ENCODE measurements at regions not wholly inside any gene's neighbourhood (a gene's known extent, or its start where the extent isn't known, plus 50 kb on each side); places are given as distances from the start of the nearest gene placed in this dataset.

DNA sequence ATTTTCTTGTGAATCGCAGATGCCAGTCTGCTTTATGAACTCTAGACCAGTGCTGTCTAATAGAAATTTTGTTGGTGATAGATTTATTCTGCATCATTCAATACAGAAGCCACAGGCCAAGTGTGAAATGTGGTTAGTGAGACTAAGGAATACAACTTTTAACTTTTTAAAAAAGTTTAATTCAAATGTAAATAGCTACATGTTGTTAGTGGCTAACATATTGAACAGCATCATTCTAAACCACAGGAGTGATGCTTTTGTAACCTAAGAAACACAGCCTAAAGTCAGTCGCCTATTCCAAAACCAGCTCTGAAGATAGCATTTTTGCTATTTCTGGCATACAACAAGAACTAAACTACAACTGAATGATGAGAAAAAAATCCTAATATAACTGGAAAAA, 164.8 kb upstream of the CBLB start:
- Histone ChIP-seq H3K4me2 (ENCODE audit: insufficient read depth, low read length, poor library complexity, severe bottlenecking) (no peak overlapping the region), H3K14ac (ENCODE audit: low read length) (no peak overlapping the region), H2BK15ac (ENCODE audit: low read length) (no peak overlapping the region), H3K36me3 (replicated peaks in 1 of 2; ENCODE audit: control insufficient read depth in 2 of 2, insufficient read depth in 2 of 2, low read length in 2 of 2) (no peaks in the 10 kb centered on the region), H3K27me3 (ENCODE audit: control insufficient read depth in 3 of 3, insufficient read depth in 3 of 3, low read depth in 1 of 3, low read length in 3 of 3) (no peaks in the 10 kb centered on the region), H3K4ac (ENCODE audit: low read length) (no peak overlapping the region), H3K9me3 (replicated peaks in 1 of 2; ENCODE audit: control insufficient read depth in 2 of 2, insufficient read depth in 1 of 2, low read depth in 1 of 2, low read length in 2 of 2) (no peaks in the 10 kb centered on the region), H2AK5ac (ENCODE audit: low read depth, low read length) (no peak overlapping the region), H3K4me3 (ENCODE audit: low read length in 2 of 2) (no peak overlapping the region), H3K79me1 (ENCODE audit: low read depth, low read length) (no peaks in the 10 kb centered on the region), H3K4me1 (ENCODE audit: control insufficient read depth in 2 of 2, insufficient read depth in 1 of 2, low read depth in 1 of 2, low read length in 2 of 2) (no peaks in the 10 kb centered on the region), H2BK5ac (ENCODE audit: low read length) (no peak overlapping the region), H4K91ac (ENCODE audit: low read depth, low read length, poor library complexity) (no peak overlapping the region), H3K23ac (ENCODE audit: low read depth, low read length, poor library complexity) (no peak overlapping the region), H3K9ac (ENCODE audit: low read depth, low read length, poor library complexity) (no peak overlapping the region), H2BK120ac (ENCODE audit: low read depth, low read length) (no peak overlapping the region), H4K8ac (ENCODE audit: low read depth, low read length) (no peak overlapping the region), H2AFZ (ENCODE audit: low read length) (no peak overlapping the region), H3K27ac (replicated peaks; ENCODE audit: low read length) (no peak overlapping the region), H3K18ac (ENCODE audit: low read length) (no peak overlapping the region), H2BK12ac (ENCODE audit: low read length) (no peak overlapping the region)
- no CpG with 5 or more reads among the region's 2 CpGs for WGBS, 2 donors (ENCODE audit: extremely low coverage in 2 of 2, insufficient read length in 2 of 2, insufficient replicate concordance in 1 of 2)
- DNase-seq (ENCODE audit: low spot score) = no peak

DNA sequence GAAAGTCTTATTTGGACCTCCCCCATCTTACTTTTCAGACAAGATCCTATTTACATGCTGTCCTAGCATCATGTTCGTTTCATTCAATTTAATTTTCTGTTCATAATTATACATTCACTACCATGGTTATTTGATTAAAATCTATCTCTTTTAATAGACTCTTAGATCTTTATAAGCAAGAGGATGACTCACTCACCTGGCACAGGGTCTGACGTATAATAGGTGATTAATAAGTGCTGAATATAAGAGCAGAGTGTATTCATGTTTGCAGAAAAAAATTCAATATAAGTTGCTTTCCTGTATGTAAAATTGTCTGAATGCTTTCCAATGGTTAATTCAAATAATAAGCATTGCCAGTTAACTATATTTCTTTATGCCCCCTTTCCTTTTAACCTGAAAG, 165.5 kb upstream of the CBLB start:
- DNase-seq (ENCODE audit: low spot score) = no peak
- H3K9me3 ChIP-seq (replicated peaks in 1 of 2; ENCODE audit: control insufficient read depth in 2 of 2, insufficient read depth in 1 of 2, low read depth in 1 of 2, low read length in 2 of 2) = peaks cover 0 to 2% of the 10 kb centered on the region in 2 donors
- no peak overlapping the region for H2AFZ ChIP-seq (ENCODE audit: low read length)
- no peak overlapping the region for H4K91ac ChIP-seq (ENCODE audit: low read depth, low read length, poor library complexity)
- no peaks in the 10 kb centered on the region for H3K79me1 ChIP-seq (ENCODE audit: low read depth, low read length)
- H3K4me2 ChIP-seq (ENCODE audit: insufficient read depth, low read length, poor library complexity, severe bottlenecking) = no peak overlapping the region
- H3K23ac ChIP-seq (ENCODE audit: low read depth, low read length, poor library complexity) = no peak overlapping the region
- H3K27me3 ChIP-seq (ENCODE audit: control insufficient read depth in 3 of 3, insufficient read depth in 3 of 3, low read depth in 1 of 3, low read length in 3 of 3) = no peaks in the 10 kb centered on the region
- H2BK5ac ChIP-seq (ENCODE audit: low read length) = no peak overlapping the region
- H3K4me1 ChIP-seq (ENCODE audit: control insufficient read depth in 2 of 2, insufficient read depth in 1 of 2, low read depth in 1 of 2, low read length in 2 of 2) = no peaks in the 10 kb centered on the region
- H2AK5ac ChIP-seq (ENCODE audit: low read depth, low read length) = no peak overlapping the region
- no peak overlapping the region for H3K4me3 ChIP-seq (ENCODE audit: low read length in 2 of 2)
- no peak overlapping the region for H3K27ac ChIP-seq (replicated peaks; ENCODE audit: low read length)
- H3K9ac ChIP-seq (ENCODE audit: low read depth, low read length, poor library complexity) = no peak overlapping the region
- H3K36me3 ChIP-seq (replicated peaks in 1 of 2; ENCODE audit: control insufficient read depth in 2 of 2, insufficient read depth in 2 of 2, low read length in 2 of 2) = no peaks in the 10 kb centered on the region
- no peak overlapping the region for H3K18ac ChIP-seq (ENCODE audit: low read length)
- no peak overlapping the region for H3K14ac ChIP-seq (ENCODE audit: low read length)
- H2BK120ac ChIP-seq (ENCODE audit: low read depth, low read length) = no peak overlapping the region
- no peak overlapping the region for H3K4ac ChIP-seq (ENCODE audit: low read length)
- no peak overlapping the region for H4K8ac ChIP-seq (ENCODE audit: low read depth, low read length)
- no peak overlapping the region for H2BK12ac ChIP-seq (ENCODE audit: low read length)
- H2BK15ac ChIP-seq (ENCODE audit: low read length) = no peak overlapping the region
- WGBS, 2 donors (ENCODE audit: extremely low coverage in 2 of 2, insufficient read length in 2 of 2, insufficient replicate concordance in 1 of 2) = no CpG with 5 or more reads among the region's 2 CpGs

DNA sequence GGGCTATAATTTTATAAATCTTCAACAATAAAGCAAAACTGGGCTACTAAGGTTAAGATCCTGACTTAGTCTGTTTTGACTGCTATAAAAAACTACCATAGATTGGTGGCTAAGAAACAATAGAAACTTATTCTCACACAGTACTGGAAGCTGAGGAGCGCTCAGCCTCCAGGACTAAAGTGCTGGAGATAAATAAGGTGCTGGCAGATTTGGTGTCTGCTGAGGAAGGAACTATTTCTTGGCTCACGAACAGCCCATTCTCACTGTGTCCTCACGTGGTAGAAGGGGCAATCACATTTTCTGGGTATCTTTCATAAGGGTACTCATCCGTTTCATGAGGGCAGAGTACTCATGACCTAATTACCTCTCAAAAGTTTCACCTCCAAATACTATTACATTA, 166.8 kb upstream of the CBLB start:
- no peak overlapping the region for H3K4ac ChIP-seq (ENCODE audit: low read length)
- H3K4me3 ChIP-seq (ENCODE audit: low read length in 2 of 2) = no peak overlapping the region
- H3K9ac ChIP-seq (ENCODE audit: low read depth, low read length, poor library complexity) = no peak overlapping the region
- no peak overlapping the region for H4K91ac ChIP-seq (ENCODE audit: low read depth, low read length, poor library complexity)
- H4K8ac ChIP-seq (ENCODE audit: low read depth, low read length) = no peak overlapping the region
- no peak overlapping the region for H3K18ac ChIP-seq (ENCODE audit: low read length)
- H3K27me3 ChIP-seq (ENCODE audit: control insufficient read depth in 3 of 3, insufficient read depth in 3 of 3, low read depth in 1 of 3, low read length in 3 of 3) = no peaks in the 10 kb centered on the region
- H3K9me3 ChIP-seq (replicated peaks in 1 of 2; ENCODE audit: control insufficient read depth in 2 of 2, insufficient read depth in 1 of 2, low read depth in 1 of 2, low read length in 2 of 2) = peaks cover 0 to 3% of the 10 kb centered on the region in 2 donors
- WGBS, 2 donors (ENCODE audit: extremely low coverage in 2 of 2, insufficient read length in 2 of 2, insufficient replicate concordance in 1 of 2) = no CpG with 5 or more reads among the region's 4 CpGs
- no peaks in the 10 kb centered on the region for H3K4me1 ChIP-seq (ENCODE audit: control insufficient read depth in 2 of 2, insufficient read depth in 1 of 2, low read depth in 1 of 2, low read length in 2 of 2)
- no peak overlapping the region for H2BK5ac ChIP-seq (ENCODE audit: low read length)
- H3K36me3 ChIP-seq (replicated peaks in 1 of 2; ENCODE audit: control insufficient read depth in 2 of 2, insufficient read depth in 2 of 2, low read length in 2 of 2) = no peaks in the 10 kb centered on the region
- no peak for DNase-seq (ENCODE audit: low spot score)
- no peak overlapping the region for H2BK120ac ChIP-seq (ENCODE audit: low read depth, low read length)
- H3K23ac ChIP-seq (ENCODE audit: low read depth, low read length, poor library complexity) = no peak overlapping the region
- H2AFZ ChIP-seq (ENCODE audit: low read length) = no peak overlapping the region
- H3K79me1 ChIP-seq (ENCODE audit: low read depth, low read length) = no peaks in the 10 kb centered on the region
- H2AK5ac ChIP-seq (ENCODE audit: low read depth, low read length) = no peak overlapping the region
- H3K4me2 ChIP-seq (ENCODE audit: insufficient read depth, low read length, poor library complexity, severe bottlenecking) = no peak overlapping the region
- no peak overlapping the region for H3K27ac ChIP-seq (replicated peaks; ENCODE audit: low read length)
- no peak overlapping the region for H3K14ac ChIP-seq (ENCODE audit: low read length)
- no peak overlapping the region for H2BK15ac ChIP-seq (ENCODE audit: low read length)
- H2BK12ac ChIP-seq (ENCODE audit: low read length) = no peak overlapping the region

DNA sequence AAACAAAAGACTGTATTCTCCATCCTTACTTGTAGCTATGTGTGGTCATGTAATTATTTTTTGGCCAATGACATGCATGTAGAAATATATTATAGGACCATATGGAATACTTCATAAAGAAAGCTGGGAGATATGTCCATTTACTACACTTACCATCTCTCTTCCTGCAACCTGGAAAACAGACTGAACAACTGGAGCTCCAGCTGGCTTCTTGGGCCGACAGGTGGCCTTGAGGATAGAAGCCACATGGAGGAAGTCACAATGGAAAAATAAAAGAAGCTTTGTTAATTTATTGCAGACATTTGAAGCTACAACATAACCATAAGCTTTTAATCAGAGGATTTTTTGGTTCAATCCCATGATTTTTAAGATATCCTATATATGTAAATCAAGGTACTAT, 167.9 kb upstream of the CBLB start:
- no peak overlapping the region for H2AFZ ChIP-seq (ENCODE audit: low read length)
- H3K27me3 ChIP-seq (ENCODE audit: control insufficient read depth in 3 of 3, insufficient read depth in 3 of 3, low read depth in 1 of 3, low read length in 3 of 3) = no peaks in the 10 kb centered on the region
- no peak overlapping the region for H4K8ac ChIP-seq (ENCODE audit: low read depth, low read length)
- no peak overlapping the region for H2BK15ac ChIP-seq (ENCODE audit: low read length)
- no peak overlapping the region for H3K4me3 ChIP-seq (ENCODE audit: low read length in 2 of 2)
- no peak overlapping the region for H3K4me2 ChIP-seq (ENCODE audit: insufficient read depth, low read length, poor library complexity, severe bottlenecking)
- H3K79me1 ChIP-seq (ENCODE audit: low read depth, low read length) = no peaks in the 10 kb centered on the region
- H3K4ac ChIP-seq (ENCODE audit: low read length) = no peak overlapping the region
- no peak for DNase-seq (ENCODE audit: low spot score)
- no peak overlapping the region for H3K23ac ChIP-seq (ENCODE audit: low read depth, low read length, poor library complexity)
- H3K36me3 ChIP-seq (replicated peaks in 1 of 2; ENCODE audit: control insufficient read depth in 2 of 2, insufficient read depth in 2 of 2, low read length in 2 of 2) = no peaks in the 10 kb centered on the region
- H3K9me3 ChIP-seq (replicated peaks in 1 of 2; ENCODE audit: control insufficient read depth in 2 of 2, insufficient read depth in 1 of 2, low read depth in 1 of 2, low read length in 2 of 2) = peaks cover 0 to 3% of the 10 kb centered on the region in 2 donors
- WGBS, 2 donors (ENCODE audit: extremely low coverage in 2 of 2, insufficient read length in 2 of 2, insufficient replicate concordance in 1 of 2) = no CpG with 5 or more reads among the region's 1 CpG
- H3K14ac ChIP-seq (ENCODE audit: low read length) = no peak overlapping the region
- H2BK5ac ChIP-seq (ENCODE audit: low read length) = no peak overlapping the region
- H2AK5ac ChIP-seq (ENCODE audit: low read depth, low read length) = no peak overlapping the region
- H3K4me1 ChIP-seq (ENCODE audit: control insufficient read depth in 2 of 2, insufficient read depth in 1 of 2, low read depth in 1 of 2, low read length in 2 of 2) = no peaks in the 10 kb centered on the region
- H3K18ac ChIP-seq (ENCODE audit: low read length) = no peak overlapping the region
- H4K91ac ChIP-seq (ENCODE audit: low read depth, low read length, poor library complexity) = no peak overlapping the region
- no peak overlapping the region for H3K27ac ChIP-seq (replicated peaks; ENCODE audit: low read length)
- no peak overlapping the region for H2BK120ac ChIP-seq (ENCODE audit: low read depth, low read length)
- no peak overlapping the region for H3K9ac ChIP-seq (ENCODE audit: low read depth, low read length, poor library complexity)
- no peak overlapping the region for H2BK12ac ChIP-seq (ENCODE audit: low read length)

Measured in neuronal stem cell (in vitro differentiated cells).